ENCODE measurements at regions not wholly inside any gene's neighbourhood (a gene's known extent, or its start where the extent isn't known, plus 50 kb on each side); places are given as distances from the start of the nearest gene placed in this dataset.
A peak's percentile ranks its signal among the peaks of the same experiment; 100 is the strongest.

DNA sequence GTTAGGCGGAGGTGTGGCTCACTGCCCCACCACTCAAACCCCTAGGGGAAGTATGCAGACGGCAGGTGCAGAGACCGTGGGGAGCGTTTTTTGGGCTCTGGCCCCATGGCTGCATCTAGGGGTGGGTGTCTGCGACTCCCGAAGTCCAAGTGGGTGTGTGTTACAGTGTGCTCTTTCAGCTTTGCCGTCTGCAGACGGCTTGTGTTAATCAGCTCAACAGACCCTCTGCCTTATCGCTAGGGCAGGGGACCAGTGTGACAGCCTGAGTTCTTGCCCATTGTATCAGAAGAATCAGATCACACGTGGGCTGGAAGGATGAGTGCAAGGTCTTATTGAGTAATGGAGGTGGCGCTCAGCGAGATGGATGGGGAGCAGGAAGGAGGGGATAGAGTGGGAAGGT, 162.8 kb downstream of the ENC1 start:
- no peak overlapping the region for H2BK20ac ChIP-seq (ENCODE audit: low read length)
- H2BK120ac ChIP-seq (replicated peaks; ENCODE audit: low read depth, low read length): no peak overlapping the region
- no peaks in the 10 kb centered on the region for H3K79me2 ChIP-seq (ENCODE audit: control insufficient read depth in 1 of 2, insufficient read depth in 2 of 2, low read length in 2 of 2)
- no peak overlapping the region for H4K5ac ChIP-seq (ENCODE audit: insufficient read length, low read depth, low read length)
- H3K9ac ChIP-seq (replicated peaks in 1 of 4; ENCODE audit: extremely low read depth in 1 of 4, low read depth in 3 of 4, low read length in 3 of 4): no peak overlapping the region
- FAIRE-seq (no peak), DNase-seq (ENCODE audit: low read depth in 1 of 2, low spot score in 2 of 2) (no peak)
- H3K4me3 ChIP-seq (ENCODE audit: extremely low read depth in 1 of 4, insufficient read depth in 2 of 4, low read depth in 3 of 4, low read length in 4 of 4): no peak overlapping the region
- 0 out of 2 replicates have a peak overlapping the region, but pooled peaks have one; percentile 0 for H2AFZ ChIP-seq (ENCODE audit: low read length)
- no peak overlapping the region for H4K91ac ChIP-seq (replicated peaks; ENCODE audit: insufficient read length, low read length)
- no peaks in the 10 kb centered on the region for H3K23me2 ChIP-seq (ENCODE audit: low read depth, low read length)
- H3K23ac ChIP-seq (ENCODE audit: insufficient read length): no peak overlapping the region
- H3K79me1 ChIP-seq (ENCODE audit: low read depth, low read length): no peaks in the 10 kb centered on the region
- H3K4me2 ChIP-seq (ENCODE audit: insufficient read depth in 1 of 2, low read depth in 2 of 2, low read length in 2 of 2): no peak overlapping the region
- ChIA-PET POLR2A (ENCODE audit: partially characterized antibody) (no interaction called here), CTCF (ENCODE audit: partially characterized antibody) (no interaction called here)
- H4K20me1 ChIP-seq (replicated peaks in 1 of 2; ENCODE audit: control insufficient read depth in 1 of 2, insufficient read depth in 2 of 2, low read length in 2 of 2): no peaks in the 10 kb centered on the region
- no peak overlapping the region for H2BK12ac ChIP-seq (ENCODE audit: low read depth, low read length)
- no peak overlapping the region for H3K14ac ChIP-seq (ENCODE audit: insufficient read length)
- no peak overlapping the region for H3K56ac ChIP-seq (replicated peaks; ENCODE audit: insufficient read length, low read depth, low read length)
- H3K4me1 ChIP-seq (replicated peaks in 1 of 4; ENCODE audit: control insufficient read depth in 3 of 4, insufficient read depth in 4 of 4, low read length in 3 of 4): peaks cover 3 to 15% (median 6%) of the 10 kb centered on the region in 4 experiments; a peak in 4 of 7 replicates
- no peaks in the 10 kb centered on the region for H3K27me3 ChIP-seq (replicated peaks in 1 of 4; ENCODE audit: control insufficient read depth in 3 of 4, extremely low read depth in 1 of 4, insufficient read depth in 3 of 4, low read length in 3 of 4)
- H2BK15ac ChIP-seq (ENCODE audit: low read length): no peak overlapping the region; the same call in 1 of the 2 replicates
- H2BK5ac ChIP-seq (ENCODE audit: low read depth, low read length): no peak overlapping the region
- H3K36me3 ChIP-seq (ENCODE audit: control insufficient read depth in 2 of 4, insufficient read depth in 4 of 4, low read length in 3 of 4): no peaks in the 10 kb centered on the region
- no peak overlapping the region for H3K4ac ChIP-seq (replicated peaks; ENCODE audit: insufficient read length, low read depth, low read length)
- no peak overlapping the region; the same call in 1 of the 2 replicates for H2AK5ac ChIP-seq (ENCODE audit: low read depth, low read length)
- no peaks in the 10 kb centered on the region for H3K9me3 ChIP-seq (ENCODE audit: insufficient read depth in 2 of 2, low read depth in 1 of 2, low read length in 1 of 2)
- 89% methylated on average over 12 of the region's 12 CpGs; no CpG with 5 or more reads in 1 of the 2 experiments for WGBS, 2 experiments (ENCODE audit: extremely low coverage in 1 of 2, insufficient coverage in 1 of 2, insufficient read length in 1 of 2, insufficient replicate concordance in 2 of 2, low coverage in 1 of 2, low lambda C conversion rate in 2 of 2, missing lambda C conversion rate in 1 of 2)
- no peak overlapping the region for H3K18ac ChIP-seq (ENCODE audit: extremely low read depth, low read length)
- no peak overlapping the region for H4K8ac ChIP-seq (ENCODE audit: extremely low read depth, insufficient read depth, low read length)
- no peak overlapping the region for H3K27ac ChIP-seq (ENCODE audit: low read depth, low read length)
- no peak for TF ChIP-seq RFX5 (IDR thresholded peaks at IDR 0.05; ENCODE audit: borderline replicate concordance, low read depth, low read length)
- TF ChIP-seq GABPA (IDR thresholded peaks at IDR 0.05; ENCODE audit: borderline replicate concordance, insufficient read depth, low read length): no peak
- TF ChIP-seq, protein P1, sequence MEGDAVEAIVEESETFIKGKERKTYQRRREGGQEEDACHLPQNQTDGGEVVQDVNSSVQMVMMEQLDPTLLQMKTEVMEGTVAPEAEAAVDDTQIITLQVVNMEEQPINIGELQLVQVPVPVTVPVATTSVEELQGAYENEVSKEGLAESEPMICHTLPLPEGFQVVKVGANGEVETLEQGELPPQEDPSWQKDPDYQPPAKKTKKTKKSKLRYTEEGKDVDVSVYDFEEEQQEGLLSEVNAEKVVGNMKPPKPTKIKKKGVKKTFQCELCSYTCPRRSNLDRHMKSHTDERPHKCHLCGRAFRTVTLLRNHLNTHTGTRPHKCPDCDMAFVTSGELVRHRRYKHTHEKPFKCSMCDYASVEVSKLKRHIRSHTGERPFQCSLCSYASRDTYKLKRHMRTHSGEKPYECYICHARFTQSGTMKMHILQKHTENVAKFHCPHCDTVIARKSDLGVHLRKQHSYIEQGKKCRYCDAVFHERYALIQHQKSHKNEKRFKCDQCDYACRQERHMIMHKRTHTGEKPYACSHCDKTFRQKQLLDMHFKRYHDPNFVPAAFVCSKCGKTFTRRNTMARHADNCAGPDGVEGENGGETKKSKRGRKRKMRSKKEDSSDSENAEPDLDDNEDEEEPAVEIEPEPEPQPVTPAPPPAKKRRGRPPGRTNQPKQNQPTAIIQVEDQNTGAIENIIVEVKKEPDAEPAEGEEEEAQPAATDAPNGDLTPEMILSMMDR (IDR thresholded peaks at IDR 0.05; ENCODE audit: control extremely low read depth in 1 of 3, insufficient read depth in 1 of 3, low read depth in 1 of 3, low read length in 3 of 3): no peak
